Stimulated activated CD8-positive, alpha-beta memory T cell treated with anti-CD3 and anti-CD28 coated beads, Interleukin-4, amount 100 ng/mL, for 4 hours (primary cell): ENCODE measurements at regions not wholly inside any gene's neighbourhood (a gene's known extent, or its start where the extent isn't known, plus 50 kb on each side); places are given as distances from the start of the nearest gene placed in this dataset.
"Not testable (repeated sequence)": the region's sequence is repeated elsewhere in the genome, so short reads cannot be mapped to it uniquely, and the experiment has no call there.

ENCODE experiments used
- DNase-seq, 2 donors: peaks; one replicate each; pipeline ENCODE4 v3.0.0-alpha.2; 2020; ENCODE audit warnings: low read depth in 2 of 2, low spot score in 1 of 2

- no peak for DNase-seq
Observed at GRCh38 chr15:31217566-31218270, 108.9 kb upstream of the KLF13 start.

- DNase-seq, result no peak
Observed at GRCh38 chr15:31219221-31219620, 107.4 kb upstream of the KLF13 start.

GRCh38 chr15:31221936-31222515 is 104.6 kb upstream of the KLF13 start:
- DNase-seq, result no peak

- no peak for DNase-seq
Observed at GRCh38 chr15:31222773-31223341, 103.8 kb upstream of the KLF13 start.

- DNase-seq, result no peak
Observed at GRCh38 chr15:31223478-31224350, 102.9 kb upstream of the KLF13 start.

- DNase-seq, result not testable (repeated sequence)
Observed at GRCh38 chr15:31224661-31225060, 102.0 kb upstream of the KLF13 start.

GRCh38 chr15:31225356-31225955 is 101.2 kb upstream of the KLF13 start:
- DNase-seq, result no peak

- DNase-seq, result no peak
Observed at GRCh38 chr15:31226021-31226420, 100.6 kb upstream of the KLF13 start.

GRCh38 chr15:31227235-31227634 is 99.4 kb upstream of the KLF13 start:
- no peak for DNase-seq

- DNase-seq, result no peak
Observed at GRCh38 chr15:31228011-31228484, 98.6 kb upstream of the KLF13 start.

- no peak for DNase-seq
Observed at GRCh38 chr15:31228980-31229826, 97.4 kb upstream of the KLF13 start.

GRCh38 chr15:31230630-31231485 is 95.8 kb upstream of the KLF13 start:
- no peak for DNase-seq

GRCh38 chr15:31234815-31235214 is 91.8 kb upstream of the KLF13 start:
- DNase-seq, result no peak

- no peak for DNase-seq
Observed at GRCh38 chr15:31235311-31236183, 91.1 kb upstream of the KLF13 start.

- DNase-seq, result no peak
Observed at GRCh38 chr15:31236184-31237042, 90.2 kb upstream of the KLF13 start.

- no peak for DNase-seq
Observed at GRCh38 chr15:31237043-31237324, 89.7 kb upstream of the KLF13 start.

- no peak for DNase-seq
Observed at GRCh38 chr15:31238906-31239305, 87.7 kb upstream of the KLF13 start.

- DNase-seq, result no peak
Observed at GRCh38 chr15:31239409-31239808, 87.2 kb upstream of the KLF13 start.
